ENCODE measurements at regions not wholly inside any gene's neighbourhood (a gene's known extent, or its start where the extent isn't known, plus 50 kb on each side); places are given as distances from the start of the nearest gene placed in this dataset.

GRCh38 chr2:129713337-129713736, 266.1 kb upstream of the RAB6C start:
- no peaks in the 10 kb centered on the region for H3K9me3 Mint-ChIP-seq
- TF ChIP-seq CTCF (IDR thresholded peaks at IDR 0.05; ENCODE audit: unreplicated experiment in 3 of 3), result no peak
- no peaks in the 10 kb centered on the region for H3K36me3 Mint-ChIP-seq (ENCODE audit: low read depth)
- H3K4me3 Mint-ChIP-seq, result no peak overlapping the region
- H3K4me1 Mint-ChIP-seq, result peaks cover 20% of the 10 kb centered on the region
- peaks cover 26% of the 10 kb centered on the region for H3K27me3 Mint-ChIP-seq (ENCODE audit: low read depth)
- no peak overlapping the region for H3K27ac Mint-ChIP-seq

- no peak overlapping the region for H3K4me3 Mint-ChIP-seq
- H3K36me3 Mint-ChIP-seq (ENCODE audit: low read depth), result no peaks in the 10 kb centered on the region
- TF ChIP-seq CTCF (IDR thresholded peaks at IDR 0.05; ENCODE audit: unreplicated experiment in 3 of 3), result no peak
- peaks cover 23% of the 10 kb centered on the region for H3K4me1 Mint-ChIP-seq
- H3K27ac Mint-ChIP-seq, result no peak overlapping the region
- H3K27me3 Mint-ChIP-seq (ENCODE audit: low read depth), result peaks cover 35% of the 10 kb centered on the region
- H3K9me3 Mint-ChIP-seq, result no peaks in the 10 kb centered on the region
Measured at GRCh38 chr2:129716781-129717559, 262.5 kb upstream of the RAB6C start.

- peaks cover 18% of the 10 kb centered on the region for H3K4me1 Mint-ChIP-seq
- peaks cover 39% of the 10 kb centered on the region for H3K27me3 Mint-ChIP-seq (ENCODE audit: low read depth)
- peak overlapping the region in 1 of 3 experiments; percentile 0 for H3K27ac Mint-ChIP-seq
- no peaks in the 10 kb centered on the region for H3K9me3 Mint-ChIP-seq
- TF ChIP-seq CTCF (IDR thresholded peaks at IDR 0.05; ENCODE audit: unreplicated experiment in 3 of 3), result no peak
- no peak overlapping the region for H3K4me3 Mint-ChIP-seq
- no peaks in the 10 kb centered on the region for H3K36me3 Mint-ChIP-seq (ENCODE audit: low read depth)
Measured at GRCh38 chr2:129717560-129718130, 261.8 kb upstream of the RAB6C start.

GRCh38 chr2:129719335-129719734, 260.1 kb upstream of the RAB6C start:
- no peak overlapping the region for H3K4me3 Mint-ChIP-seq
- H3K36me3 Mint-ChIP-seq (ENCODE audit: low read depth), result no peaks in the 10 kb centered on the region
- no peaks in the 10 kb centered on the region for H3K9me3 Mint-ChIP-seq
- H3K4me1 Mint-ChIP-seq, result peaks cover 18% of the 10 kb centered on the region
- H3K27me3 Mint-ChIP-seq (ENCODE audit: low read depth), result peaks cover 46% of the 10 kb centered on the region
- H3K27ac Mint-ChIP-seq, result no peak overlapping the region
- no peak for TF ChIP-seq CTCF (IDR thresholded peaks at IDR 0.05; ENCODE audit: unreplicated experiment in 3 of 3)

- Mint-ChIP-seq H3K9me3 (no peaks in the 10 kb centered on the region), H3K27ac (no peak overlapping the region), H3K27me3 (ENCODE audit: low read depth) (peaks cover 54% of the 10 kb centered on the region), H3K4me3 (no peak overlapping the region), H3K4me1 (peaks cover 22% of the 10 kb centered on the region), H3K36me3 (ENCODE audit: low read depth) (no peaks in the 10 kb centered on the region)
- no peak for TF ChIP-seq CTCF (IDR thresholded peaks at IDR 0.05; ENCODE audit: unreplicated experiment in 3 of 3)
Measured at GRCh38 chr2:129720360-129720759, 259.1 kb upstream of the RAB6C start.

GRCh38 chr2:129720761-129721160, 258.7 kb upstream of the RAB6C start:
- no peaks in the 10 kb centered on the region for H3K36me3 Mint-ChIP-seq (ENCODE audit: low read depth)
- H3K4me3 Mint-ChIP-seq, result no peak overlapping the region
- peaks cover 26% of the 10 kb centered on the region for H3K4me1 Mint-ChIP-seq
- no peaks in the 10 kb centered on the region for H3K9me3 Mint-ChIP-seq
- H3K27me3 Mint-ChIP-seq (ENCODE audit: low read depth), result peaks cover 56% of the 10 kb centered on the region
- TF ChIP-seq CTCF (IDR thresholded peaks at IDR 0.05; ENCODE audit: unreplicated experiment in 3 of 3), result no peak
- no peak overlapping the region for H3K27ac Mint-ChIP-seq

Measured in nephron (organoid).